Liver (tissue), 8 donors: ENCODE measurements at regions not wholly inside any gene's neighbourhood (a gene's known extent, or its start where the extent isn't known, plus 50 kb on each side); places are given as distances from the start of the nearest gene placed in this dataset.

Experiments used
- DNase-seq: peaks from one replicate; pipeline ENCODE4 v3.0.0-alpha.2; 2017; ENCODE audit warnings: low spot score
- H3K27ac ChIP-seq, 2 donors: one replicate each; pipeline ENCODE4 v1.7.0; 2013; ENCODE audit warnings: inconsistent platforms in 2 of 2, low read length in 2 of 2, control low read depth in 1 of 2, low read depth in 1 of 2, mild to moderate bottlenecking in 1 of 2
- H3K27me3 ChIP-seq, 4 donors: one replicate each; pipeline versions ENCODE4 v1.6.1 to v1.7.0; 2013; ENCODE audit warnings: low read length in 3 of 4, inconsistent platforms in 1 of 4, mild to moderate bottlenecking in 1 of 4, moderate library complexity in 1 of 4; ENCODE audit not compliant: control insufficient read depth in 4 of 4, insufficient read depth in 4 of 4
- H3K36me3 ChIP-seq, 4 donors: one replicate each; pipeline versions ENCODE4 v1.6.1 to v1.7.0; 2013; ENCODE audit warnings: low read length in 3 of 4, mild to moderate bottlenecking in 3 of 4, low read depth in 1 of 4, moderate library complexity in 1 of 4; ENCODE audit not compliant: control insufficient read depth in 4 of 4, insufficient read depth in 3 of 4
- H3K4me1 ChIP-seq, 4 donors: one replicate each; pipeline versions ENCODE4 v1.6.1 to v1.7.0; 2013; ENCODE audit warnings: low read length in 3 of 4, mild to moderate bottlenecking in 3 of 4, moderate library complexity in 1 of 4; ENCODE audit not compliant: control insufficient read depth in 4 of 4, insufficient read depth in 4 of 4
- H3K4me3 ChIP-seq, 3 donors: one replicate each; pipeline versions ENCODE4 v1.6.1 to v1.7.0; 2013; ENCODE audit warnings: low read length in 3 of 3, control low read depth in 1 of 3, low read depth in 1 of 3, mild to moderate bottlenecking in 1 of 3
- H3K9ac ChIP-seq, 2 donors: one replicate each; pipeline ENCODE4 v1.7.0; 2013; ENCODE audit warnings: low read length in 2 of 2, mild to moderate bottlenecking in 2 of 2, moderate library complexity in 2 of 2, control low read depth in 1 of 2, low read depth in 1 of 2
- H3K9me3 ChIP-seq, 4 donors: one replicate each; pipeline versions ENCODE4 v1.6.1 to v1.7.0; 2013; ENCODE audit warnings: low read length in 3 of 4; ENCODE audit not compliant: control insufficient read depth in 4 of 4
- CTCF ChIP-seq: fragments of 150-350 bp; IDR thresholded peaks from 2 replicates; pipeline ENCODE4 v1.5.1; 2017; ENCODE audit warnings: improper control_type of control experiment, low read depth, low read length; ENCODE audit not compliant: missing input control
- EGR1 ChIP-seq, 2 donors: IDR thresholded peaks; 2 replicates each; pipeline ENCODE4 v1.6.1; 2016 to 2018; ENCODE audit warnings: antibody characterized with exemption in 2 of 2, low read depth in 2 of 2
- FOXA1 ChIP-seq: IDR thresholded peaks from 2 replicates; pipeline ENCODE4 v1.6.1; 2016; ENCODE audit warnings: antibody characterized with exemption
- FOXA2 ChIP-seq: IDR thresholded peaks from 2 replicates; pipeline ENCODE4 v1.6.1; 2016; ENCODE audit warnings: antibody characterized with exemption
- GABPA ChIP-seq, 2 donors: IDR thresholded peaks in 1 of 2; conservative IDR thresholded peaks in 1 of 2; 2 replicates each; pipeline ENCODE4 v1.6.1; 2016; ENCODE audit warnings: antibody characterized with exemption in 2 of 2, mild to moderate bottlenecking in 1 of 2, moderate library complexity in 1 of 2
- HNF4G ChIP-seq: IDR thresholded peaks from 2 replicates; pipeline ENCODE4 v1.6.1; 2016; ENCODE audit warnings: antibody characterized with exemption
- JUND ChIP-seq, 2 donors: IDR thresholded peaks; 2 replicates each; pipeline ENCODE4 v1.6.1; 2016; ENCODE audit warnings: antibody characterized with exemption in 2 of 2
- NR2F2 ChIP-seq: IDR thresholded peaks from 2 replicates; pipeline ENCODE4 v1.6.1; 2016; ENCODE audit warnings: antibody characterized with exemption
- RAD21 ChIP-seq, 2 donors: IDR thresholded peaks; 2 replicates each; pipeline ENCODE4 v1.6.1; 2016; ENCODE audit warnings: antibody characterized with exemption in 2 of 2, mild to moderate bottlenecking in 2 of 2
- REST ChIP-seq: IDR thresholded peaks from 2 replicates; pipeline ENCODE4 v1.6.1; 2016; ENCODE audit warnings: antibody characterized with exemption, mild to moderate bottlenecking
- RXRA ChIP-seq, 2 donors: IDR thresholded peaks; 2 replicates each; pipeline ENCODE4 v1.6.1; 2017 to 2018; ENCODE audit warnings: antibody characterized with exemption in 2 of 2, mild to moderate bottlenecking in 1 of 2
- SP1 ChIP-seq: IDR thresholded peaks from 2 replicates; pipeline ENCODE4 v1.6.1; 2018; ENCODE audit warnings: antibody characterized with exemption, mild to moderate bottlenecking
- TAF1 ChIP-seq: conservative IDR thresholded peaks from 2 replicates; pipeline ENCODE4 v1.6.1; 2016; ENCODE audit warnings: antibody characterized with exemption, mild to moderate bottlenecking
- YY1 ChIP-seq: IDR thresholded peaks from 2 replicates; pipeline ENCODE4 v1.6.1; 2016; ENCODE audit warnings: antibody characterized with exemption, mild to moderate bottlenecking
- WGBS: extraction: QIAGEN DNeasy Blood & Tissue Kit; methylation state at CpG from one replicate; pipeline ENCODE4 v1.1.7; 2013; 5-methylcytosine and 5-hydroxymethylcytosine counted together
- TF ChIP-seq, protein P1 (sequence below): IDR thresholded peaks from 2 replicates; pipeline ENCODE4 v1.6.1; 2016; ENCODE audit warnings: antibody characterized with exemption
- donor health status: healthy.
- donor health status: healthy.
- donor health status: healthy.
- donor health status: healthy.
- donor health status: healthy.

GRCh38 chr3:3589715-3590130 is 209.5 kb upstream of the LRRN1 start:
- H3K4me1 ChIP-seq = no peaks in the 10 kb centered on the region
- no peaks in the 10 kb centered on the region for H3K27me3 ChIP-seq
- H3K27ac ChIP-seq = no peak overlapping the region
- no peaks in the 10 kb centered on the region for H3K9me3 ChIP-seq
- H3K36me3 ChIP-seq = no peaks in the 10 kb centered on the region
- no peak overlapping the region for H3K9ac ChIP-seq
- no peak for TF ChIP-seq JUND (IDR thresholded peaks at IDR 0.05)
- no peak for TF ChIP-seq YY1
- TF ChIP-seq RAD21 (IDR thresholded peaks at IDR 0.05) = no peak
- no peak for TF ChIP-seq SP1
- no peak for TF ChIP-seq GABPA (IDR thresholded peaks at IDR 0.05 in 1 of 2, conservative IDR thresholded peaks at IDR 0.05 in 1 of 2)
- TF ChIP-seq FOXA2 = no peak
- TF ChIP-seq TAF1 = no peak
- TF ChIP-seq NR2F2 = no peak
- TF ChIP-seq REST = no peak
- TF ChIP-seq EGR1 (IDR thresholded peaks at IDR 0.05; ENCODE audit: low read depth in 2 of 2) = no peak
- TF ChIP-seq RXRA (IDR thresholded peaks at IDR 0.05) = no peak
- no peak for TF ChIP-seq HNF4G
- WGBS = 70% methylated on average over 3 of the region's 3 CpGs
- DNase-seq = no peak
- no peak overlapping the region for H3K4me3 ChIP-seq

DNA sequence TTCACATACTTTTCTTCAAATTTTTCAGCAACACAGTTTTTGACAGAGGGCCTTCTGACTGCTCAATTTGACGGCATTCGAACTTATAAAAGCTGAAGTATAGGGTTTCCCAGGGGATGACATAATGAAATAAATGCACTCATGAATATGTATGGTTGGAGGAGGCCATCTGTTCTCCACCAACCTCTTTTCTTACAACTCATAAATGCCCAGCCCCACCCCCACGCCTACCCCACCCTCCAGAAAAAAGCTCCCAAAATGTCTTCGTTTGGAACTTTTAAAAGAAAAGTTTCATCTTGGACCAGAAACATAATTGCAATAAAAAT is 211.6 kb upstream of the LRRN1 start:
- no peak for DNase-seq
- TF ChIP-seq JUND (IDR thresholded peaks at IDR 0.05) = no peak
- TF ChIP-seq EGR1 (IDR thresholded peaks at IDR 0.05; ENCODE audit: low read depth in 2 of 2) = no peak
- no peak for TF ChIP-seq HNF4G
- TF ChIP-seq NR2F2 = no peak
- no peak for TF ChIP-seq RXRA (IDR thresholded peaks at IDR 0.05)
- TF ChIP-seq FOXA1 = no peak
- TF ChIP-seq GABPA (IDR thresholded peaks at IDR 0.05 in 1 of 2, conservative IDR thresholded peaks at IDR 0.05 in 1 of 2) = no peak
- Histone ChIP-seq H3K36me3 (no peaks in the 10 kb centered on the region), H3K4me1 (no peaks in the 10 kb centered on the region), H3K27ac (no peak overlapping the region), H3K9ac (no peak overlapping the region), H3K27me3 (no peaks in the 10 kb centered on the region), H3K9me3 (no peaks in the 10 kb centered on the region), H3K4me3 (no peak overlapping the region)
- WGBS = 74% methylated on average over 4 of the region's 4 CpGs

DNA sequence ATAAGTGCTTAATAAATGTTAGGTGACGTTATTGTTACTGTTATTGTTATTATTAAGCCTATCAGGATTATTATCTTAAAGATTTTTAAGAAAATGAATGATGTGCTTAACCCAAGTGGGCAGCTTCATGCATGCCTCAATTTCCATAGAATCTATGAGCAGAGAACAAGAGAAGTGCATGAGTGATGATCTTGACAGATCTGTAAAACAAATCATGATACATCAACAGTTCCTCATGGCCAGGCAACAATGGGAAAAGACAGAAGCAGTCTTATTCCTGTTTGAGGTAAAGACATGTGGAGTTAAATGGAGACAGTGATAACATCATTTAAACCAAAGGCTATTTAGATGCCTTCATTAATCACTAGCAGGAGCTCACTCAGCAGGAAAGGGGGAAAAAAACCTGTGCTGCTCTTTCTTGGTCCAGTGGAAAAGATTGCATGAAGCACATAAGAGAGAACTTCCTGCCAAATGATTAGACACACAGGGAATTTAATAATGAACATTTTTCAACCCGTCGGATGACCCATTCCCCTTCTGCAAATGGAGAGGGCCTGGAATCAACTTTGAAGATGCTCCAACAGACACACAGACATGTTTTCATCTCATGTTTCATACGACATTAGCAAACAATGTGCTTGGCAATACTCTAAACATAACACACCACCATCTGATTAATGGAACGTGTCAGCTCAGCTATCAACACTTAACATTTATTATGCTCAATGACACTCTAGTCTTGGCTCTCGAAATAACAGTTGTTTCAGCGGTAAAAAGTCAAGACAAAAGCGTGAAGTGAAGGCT is 212.2 kb upstream of the LRRN1 start:
- WGBS = 71% methylated on average over 8 of the region's 8 CpGs
- Histone ChIP-seq H3K27ac (no peak overlapping the region), H3K36me3 (no peaks in the 10 kb centered on the region), H3K4me1 (no peaks in the 10 kb centered on the region), H3K27me3 (no peaks in the 10 kb centered on the region), H3K9ac (no peak overlapping the region), H3K4me3 (no peak overlapping the region), H3K9me3 (no peaks in the 10 kb centered on the region)
- TF ChIP-seq, protein P1, sequence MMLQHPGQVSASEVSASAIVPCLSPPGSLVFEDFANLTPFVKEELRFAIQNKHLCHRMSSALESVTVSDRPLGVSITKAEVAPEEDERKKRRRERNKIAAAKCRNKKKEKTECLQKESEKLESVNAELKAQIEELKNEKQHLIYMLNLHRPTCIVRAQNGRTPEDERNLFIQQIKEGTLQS = no peak
- TF ChIP-seq SP1 (no peak), JUND (IDR thresholded peaks at IDR 0.05) (no peak), GABPA (IDR thresholded peaks at IDR 0.05 in 1 of 2, conservative IDR thresholded peaks at IDR 0.05 in 1 of 2) (no peak), NR2F2 (no peak), CTCF (no peak), FOXA2 (no peak), YY1 (no peak), HNF4G (no peak), REST (no peak)
- no peak for DNase-seq
